Gastrocnemius medialis (tissue), 4 donors: ENCODE measurements at regions not wholly inside any gene's neighbourhood (a gene's known extent, or its start where the extent isn't known, plus 50 kb on each side); places are given as distances from the start of the nearest gene placed in this dataset.

Experiments used
- ATAC-seq, 2 donors: fragments of 150-250 bp; one replicate each; pipeline ENCODE4 v1.9.1; 2016
- DNase-seq, 2 donors: peaks; one replicate each; pipeline ENCODE4 v3.0.0-alpha.2; 2019
- H3K27ac ChIP-seq, 4 donors: fragments of 200-600 bp; sonication (generic); 1 replicate in 1 of 4; 2 replicates in 3 of 4; pipeline ENCODE4 v1.5.1; 2016 to 2018; ENCODE audit warnings: mild to moderate bottlenecking in 2 of 4, moderate library complexity in 1 of 4
- H3K27me3 ChIP-seq, 3 donors: fragments of 200-600 bp; sonication (generic) in 2 of 3; 1 replicate in 1 of 3; 2 replicates in 2 of 3; pipeline versions ENCODE4 v1.5.1 to v1.6.0; 2016 to 2019; ENCODE audit warnings: mild to moderate bottlenecking in 1 of 3, moderate library complexity in 1 of 3
- H3K36me3 ChIP-seq, 2 donors: fragments of 200-600 bp; sonication (generic) in 1 of 2; one replicate each; pipeline ENCODE4 v1.5.1; 2017 to 2018
- H3K4me1 ChIP-seq, 2 donors: fragments of 200-600 bp; sonication (generic) in 1 of 2; one replicate each; pipeline ENCODE4 v1.5.1; 2016 to 2017; ENCODE audit warnings: mild to moderate bottlenecking in 2 of 2
- H3K4me3 ChIP-seq, 4 donors: fragments of 200-600 bp; sonication (generic) in 3 of 4; 1 replicate in 1 of 4; 2 replicates in 3 of 4; pipeline ENCODE4 v1.5.1; 2016 to 2019; ENCODE audit warnings: mild to moderate bottlenecking in 2 of 4
- H3K9me3 ChIP-seq, 3 donors: fragments of 200-600 bp; sonication (generic) in 2 of 3; 1 replicate in 1 of 3; 2 replicates in 2 of 3; pipeline ENCODE4 v1.5.1; 2016 to 2019
- POLR2A ChIP-seq, 2 donors: fragments of 450-650 bp; IDR thresholded peaks; one replicate each; pipeline ENCODE4 v1.6.1; 2017; ENCODE audit warnings: antibody characterized with exemption in 2 of 2, mild to moderate bottlenecking in 2 of 2, moderate library complexity in 2 of 2
- in situ Hi-C, 4 donors: fragments of 200-750 bp; cut with MboI; loops; one replicate each; pipeline versions ENCODE4 v1.15.0 to v1.8.0; 2017; ENCODE audit warnings: low sequenced_read_pairs in 4 of 4
- intact Hi-C: fragments of 100-400 bp; cut with DNase I; formaldehyde crosslinking; loops from one replicate; pipeline ENCODE4 v1.15.1; 2023; ENCODE audit warnings: low total_unique reads
- TF ChIP-seq, protein P1 (sequence below), 5 experiments: fragments of 450-650 bp in 3 of 5; fragments of 200-600 bp in 2 of 5; sonication (generic) in 2 of 5; IDR thresholded peaks in 4 of 5; conservative IDR thresholded peaks in 1 of 5; 1 replicate in 4 of 5; 2 replicates in 1 of 5; pipeline ENCODE4 v1.5.1; 2016 to 2019; ENCODE audit warnings: antibody characterized with exemption in 5 of 5, mild to moderate bottlenecking in 3 of 5, moderate library complexity in 3 of 5

DNA sequence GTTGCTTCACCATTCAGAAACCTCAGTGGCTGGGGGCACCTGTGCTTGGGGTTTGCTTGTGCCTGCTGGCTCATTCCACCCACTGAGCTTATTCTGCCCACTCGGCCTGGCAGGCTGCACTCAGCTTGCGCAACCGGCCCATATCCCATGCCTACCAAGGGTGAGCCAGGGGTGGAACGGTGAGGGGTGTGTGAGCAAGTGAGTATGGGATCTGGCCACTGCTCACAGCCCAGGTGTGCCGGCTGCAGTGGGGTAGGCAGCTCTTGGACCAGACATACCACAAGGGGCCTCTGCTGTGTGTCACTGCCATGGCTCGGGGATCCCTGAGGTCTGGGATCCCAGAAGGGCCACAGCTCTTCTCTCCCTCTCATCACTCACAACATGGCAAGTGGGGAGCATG is 1000.5 kb upstream of the CRIM1 start:
- TF ChIP-seq POLR2A (IDR thresholded peaks at IDR 0.05), result no peak
- TF ChIP-seq, protein P1, sequence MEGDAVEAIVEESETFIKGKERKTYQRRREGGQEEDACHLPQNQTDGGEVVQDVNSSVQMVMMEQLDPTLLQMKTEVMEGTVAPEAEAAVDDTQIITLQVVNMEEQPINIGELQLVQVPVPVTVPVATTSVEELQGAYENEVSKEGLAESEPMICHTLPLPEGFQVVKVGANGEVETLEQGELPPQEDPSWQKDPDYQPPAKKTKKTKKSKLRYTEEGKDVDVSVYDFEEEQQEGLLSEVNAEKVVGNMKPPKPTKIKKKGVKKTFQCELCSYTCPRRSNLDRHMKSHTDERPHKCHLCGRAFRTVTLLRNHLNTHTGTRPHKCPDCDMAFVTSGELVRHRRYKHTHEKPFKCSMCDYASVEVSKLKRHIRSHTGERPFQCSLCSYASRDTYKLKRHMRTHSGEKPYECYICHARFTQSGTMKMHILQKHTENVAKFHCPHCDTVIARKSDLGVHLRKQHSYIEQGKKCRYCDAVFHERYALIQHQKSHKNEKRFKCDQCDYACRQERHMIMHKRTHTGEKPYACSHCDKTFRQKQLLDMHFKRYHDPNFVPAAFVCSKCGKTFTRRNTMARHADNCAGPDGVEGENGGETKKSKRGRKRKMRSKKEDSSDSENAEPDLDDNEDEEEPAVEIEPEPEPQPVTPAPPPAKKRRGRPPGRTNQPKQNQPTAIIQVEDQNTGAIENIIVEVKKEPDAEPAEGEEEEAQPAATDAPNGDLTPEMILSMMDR (IDR thresholded peaks at IDR 0.05 in 4 of 5, conservative IDR thresholded peaks at IDR 0.05 in 1 of 5), result no peak
- in situ Hi-C loops, result no loop called here
- Histone ChIP-seq H3K4me3 (no peak overlapping the region), H3K9me3 (no peaks in the 10 kb centered on the region), H3K27me3 (no peaks in the 10 kb centered on the region), H3K36me3 (no peaks in the 10 kb centered on the region), H3K4me1 (no peaks in the 10 kb centered on the region), H3K27ac (no peak overlapping the region)
- ATAC-seq (no peak), DNase-seq (no peak)
- intact Hi-C loops, result no loop called here

DNA sequence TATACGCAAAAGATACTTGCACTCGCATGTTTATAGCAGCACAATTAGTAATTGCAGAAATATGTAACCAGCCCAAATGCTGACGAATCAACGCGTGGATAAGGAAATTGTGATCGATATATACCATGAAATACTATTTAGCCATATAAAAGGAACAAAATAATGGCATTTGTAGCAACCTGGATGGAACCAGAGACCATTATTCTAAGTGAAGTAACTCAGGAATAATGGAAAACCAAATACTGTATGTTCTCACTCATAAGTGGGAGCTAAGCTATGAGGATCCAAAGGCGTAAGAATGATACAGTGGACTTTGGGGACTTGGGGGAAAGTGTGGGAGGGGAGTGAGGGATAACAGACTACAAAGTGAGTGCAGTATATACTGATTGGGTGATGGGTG is 1008.0 kb upstream of the CRIM1 start:
- Histone ChIP-seq H3K4me1 (no peaks in the 10 kb centered on the region), H3K27ac (no peak overlapping the region), H3K36me3 (no peaks in the 10 kb centered on the region), H3K9me3 (no peaks in the 10 kb centered on the region), H3K4me3 (no peak overlapping the region), H3K27me3 (no peaks in the 10 kb centered on the region)
- no peak for TF ChIP-seq POLR2A (IDR thresholded peaks at IDR 0.05)
- in situ Hi-C loops (no loop called here), intact Hi-C loops (no loop called here)
- DNase-seq (no peak), ATAC-seq (no peak)

DNA sequence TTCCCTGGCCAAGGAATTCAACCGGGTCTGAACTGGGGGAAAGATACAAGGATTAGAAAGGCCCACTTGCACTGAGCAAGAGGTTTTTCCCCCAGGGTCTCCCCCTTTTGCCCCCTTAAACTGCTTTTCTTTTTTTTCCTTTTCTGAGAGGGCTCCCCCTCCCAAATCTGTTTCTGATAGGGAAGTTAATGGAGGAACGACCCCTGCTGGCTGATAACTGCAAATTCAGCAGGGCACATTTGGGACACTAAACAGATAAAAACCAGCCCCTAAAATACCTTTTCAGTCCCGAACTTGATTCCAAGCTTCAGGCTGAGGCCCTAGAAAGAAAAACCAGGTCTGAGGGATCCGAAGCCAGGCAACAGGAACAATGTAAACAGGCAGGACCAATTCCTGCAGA is 1012.4 kb upstream of the CRIM1 start:
- TF ChIP-seq POLR2A (IDR thresholded peaks at IDR 0.05), result no peak
- TF ChIP-seq, protein P1 (IDR thresholded peaks at IDR 0.05 in 4 of 5, conservative IDR thresholded peaks at IDR 0.05 in 1 of 5), result no peak
- DNase-seq (no peak), ATAC-seq (no peak)
- H3K36me3 ChIP-seq, result no peaks in the 10 kb centered on the region
- intact Hi-C loops, result no loop called here
- in situ Hi-C loops, result no loop called here
- no peaks in the 10 kb centered on the region for H3K4me1 ChIP-seq
- no peak overlapping the region for H3K4me3 ChIP-seq
- H3K27ac ChIP-seq, result no peak overlapping the region
- no peaks in the 10 kb centered on the region for H3K9me3 ChIP-seq
- H3K27me3 ChIP-seq, result no peaks in the 10 kb centered on the region

DNA sequence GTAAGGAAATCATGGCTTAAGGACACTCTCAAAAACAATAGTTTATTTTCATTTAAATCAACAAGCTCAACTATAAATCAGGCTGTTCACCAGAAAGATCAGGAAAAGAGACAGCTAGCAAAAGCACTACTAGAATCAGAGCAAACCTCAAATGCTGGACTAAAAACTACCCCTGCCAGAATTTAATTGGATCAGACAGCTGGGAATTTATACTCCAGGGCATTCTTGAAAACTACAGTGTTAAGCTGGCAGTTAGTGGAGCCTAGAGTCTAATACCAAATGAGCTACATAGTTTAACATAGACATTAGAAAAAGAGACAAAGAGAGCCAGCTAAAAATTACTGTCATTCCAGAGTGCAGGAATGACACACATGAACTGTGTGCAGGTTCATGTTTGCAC is 1016.4 kb upstream of the CRIM1 start:
- DNase-seq (no peak), ATAC-seq (no peak)
- in situ Hi-C loops (no loop called here), intact Hi-C loops (no loop called here)
- Histone ChIP-seq H3K27ac (no peak overlapping the region), H3K4me3 (no peak overlapping the region), H3K27me3 (no peaks in the 10 kb centered on the region), H3K9me3 (no peaks in the 10 kb centered on the region), H3K4me1 (no peaks in the 10 kb centered on the region), H3K36me3 (no peaks in the 10 kb centered on the region)
- TF ChIP-seq POLR2A (IDR thresholded peaks at IDR 0.05), result no peak
- TF ChIP-seq, protein P1 (IDR thresholded peaks at IDR 0.05 in 4 of 5, conservative IDR thresholded peaks at IDR 0.05 in 1 of 5), result no peak

DNA sequence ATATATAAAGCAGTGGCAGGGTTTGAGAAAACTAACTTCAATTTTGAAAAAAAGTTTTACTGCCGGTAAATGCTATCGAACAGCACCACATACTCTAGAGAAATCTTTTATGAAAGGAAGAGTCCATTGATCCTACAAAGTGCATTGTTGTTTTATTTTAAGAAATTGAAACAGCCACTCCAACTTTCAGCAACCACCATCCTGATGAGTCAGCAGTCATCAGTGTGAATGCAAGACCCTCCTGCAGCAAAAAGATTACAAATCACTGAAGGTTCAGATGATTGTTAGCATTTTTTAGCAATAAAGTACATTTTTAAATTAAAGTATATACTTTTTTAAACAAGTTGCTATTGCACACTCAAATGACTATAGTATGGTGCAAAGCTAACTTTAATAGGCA is 1017.7 kb upstream of the CRIM1 start:
- DNase-seq (no peak), ATAC-seq (no peak)
- H3K4me3 ChIP-seq, result no peak overlapping the region
- no peaks in the 10 kb centered on the region for H3K36me3 ChIP-seq
- H3K9me3 ChIP-seq, result no peaks in the 10 kb centered on the region
- intact Hi-C loops (no loop called here), in situ Hi-C loops (no loop called here)
- no peak overlapping the region for H3K27ac ChIP-seq
- H3K27me3 ChIP-seq, result no peaks in the 10 kb centered on the region
- H3K4me1 ChIP-seq, result no peaks in the 10 kb centered on the region
- no peak for TF ChIP-seq POLR2A (IDR thresholded peaks at IDR 0.05)
- TF ChIP-seq, protein P1 (IDR thresholded peaks at IDR 0.05 in 4 of 5, conservative IDR thresholded peaks at IDR 0.05 in 1 of 5), result no peak
